ENCODE measurements at regions not wholly inside any gene's neighbourhood (a gene's known extent, or its start where the extent isn't known, plus 50 kb on each side); places are given as distances from the start of the nearest gene placed in this dataset.
"Not testable (repeated sequence)": the region's sequence is repeated elsewhere in the genome, so short reads cannot be mapped to it uniquely, and the experiment has no call there.

- 88 to 94% methylated on average over 2 of the region's 2 CpGs for WGBS, 2 donors
- ATAC-seq (ENCODE audit: low FRiP score) (no peak), DNase-seq (no peak)
- Histone ChIP-seq H3K27me3 (ENCODE audit: control insufficient read depth in 1 of 2, insufficient read depth in 2 of 2, low read length in 1 of 2) (no peaks in the 10 kb centered on the region), H3K27ac (ENCODE audit: low read depth in 1 of 2, low read length in 2 of 2) (no peak overlapping the region), H3K4me3 (ENCODE audit: low read length in 2 of 2) (no peak overlapping the region), H3K36me3 (ENCODE audit: control insufficient read depth in 1 of 2, insufficient read depth in 2 of 2, low read length in 1 of 2) (no peaks in the 10 kb centered on the region), H3K4me1 (ENCODE audit: control insufficient read depth in 1 of 2, insufficient read depth in 2 of 2, low read length in 2 of 2) (no peaks in the 10 kb centered on the region), H3K9me3 (ENCODE audit: control insufficient read depth, low read length) (no peaks in the 10 kb centered on the region)
- intact Hi-C loops (cut with DNase I) = no loop called here
These were observed 255.3 kb upstream of the GJE1 start for GRCh38 chr6:141877275-141877983.

DNA sequence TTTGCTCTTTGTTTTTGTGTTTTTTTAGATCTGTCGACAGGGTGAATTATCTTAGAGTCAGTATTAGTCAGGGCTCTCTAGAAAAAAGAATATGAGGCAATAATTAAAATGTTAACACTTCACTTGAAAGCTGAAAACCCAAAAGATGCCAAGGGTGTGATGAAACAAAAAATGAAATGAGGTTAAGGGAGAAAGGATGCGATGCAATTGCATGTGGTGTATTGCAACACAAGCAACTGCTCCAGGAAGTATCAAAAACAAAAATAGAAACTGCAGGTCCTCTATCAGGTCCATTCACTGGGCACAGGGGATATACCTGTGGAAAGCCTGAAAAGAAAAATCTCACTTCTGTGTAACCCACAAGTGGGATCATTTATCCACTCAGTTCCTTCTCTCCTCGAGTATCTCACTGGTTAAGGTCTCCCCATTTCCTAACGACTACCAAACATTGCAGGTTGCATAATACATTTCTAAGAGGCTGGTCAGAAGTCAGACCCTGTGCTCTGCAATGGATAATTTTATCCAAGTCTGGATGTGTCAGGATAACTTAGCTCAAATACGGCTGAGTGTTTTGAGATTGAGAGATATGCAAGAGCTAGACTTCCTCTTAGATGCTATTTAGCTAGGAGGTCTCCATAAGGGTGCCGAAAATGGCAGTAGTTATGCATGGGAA lies 257.7 kb upstream of the GJE1 start:
- H3K36me3 ChIP-seq (ENCODE audit: control insufficient read depth in 1 of 2, insufficient read depth in 2 of 2, low read length in 1 of 2) = no peaks in the 10 kb centered on the region
- intact Hi-C loops (cut with DNase I) = no loop called here
- H3K27ac ChIP-seq (ENCODE audit: low read depth in 1 of 2, low read length in 2 of 2) = no peak overlapping the region
- H3K4me3 ChIP-seq (ENCODE audit: low read length in 2 of 2) = no peak overlapping the region
- no peaks in the 10 kb centered on the region for H3K9me3 ChIP-seq (ENCODE audit: control insufficient read depth, low read length)
- 68 to 74% methylated on average over 6 of the region's 6 CpGs for WGBS, 2 donors
- no peaks in the 10 kb centered on the region for H3K27me3 ChIP-seq (ENCODE audit: control insufficient read depth in 1 of 2, insufficient read depth in 2 of 2, low read length in 1 of 2)
- no peak for ATAC-seq (ENCODE audit: low FRiP score)
- DNase-seq = no peak
- H3K4me1 ChIP-seq (ENCODE audit: control insufficient read depth in 1 of 2, insufficient read depth in 2 of 2, low read length in 2 of 2) = no peaks in the 10 kb centered on the region

DNA sequence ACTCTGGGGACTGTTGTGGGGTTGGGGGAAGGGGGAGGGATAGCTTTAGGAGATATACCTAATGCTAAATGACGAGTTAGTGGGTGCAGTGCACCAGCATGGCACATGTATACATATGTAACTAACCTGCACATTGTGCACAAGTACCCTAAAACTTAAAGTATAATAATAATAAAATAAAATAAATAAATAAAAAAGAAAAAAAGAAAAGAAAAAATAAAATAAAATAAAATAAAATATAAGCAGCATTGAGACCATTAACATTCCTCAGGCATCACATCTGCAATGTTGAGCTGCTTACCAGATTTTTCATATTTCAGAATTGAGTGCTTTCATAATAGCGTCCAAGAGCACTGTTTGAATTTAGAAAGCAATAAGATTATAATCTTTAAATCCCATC lies 263.2 kb upstream of the GJE1 start:
- ATAC-seq (ENCODE audit: low FRiP score); intact Hi-C loops (cut with DNase I); H3K4me3 ChIP-seq (ENCODE audit: low read length in 2 of 2); H3K27me3 ChIP-seq (ENCODE audit: control insufficient read depth in 1 of 2, insufficient read depth in 2 of 2, low read length in 1 of 2); DNase-seq; H3K9me3 ChIP-seq (ENCODE audit: control insufficient read depth, low read length); H3K27ac ChIP-seq (ENCODE audit: low read depth in 1 of 2, low read length in 2 of 2); H3K36me3 ChIP-seq (ENCODE audit: control insufficient read depth in 1 of 2, insufficient read depth in 2 of 2, low read length in 1 of 2); H3K4me1 ChIP-seq (ENCODE audit: control insufficient read depth in 1 of 2, insufficient read depth in 2 of 2, low read length in 2 of 2): not testable (repeated sequence)
- WGBS, 2 donors = 81 to 89% methylated on average over 2 of the region's 2 CpGs

DNA sequence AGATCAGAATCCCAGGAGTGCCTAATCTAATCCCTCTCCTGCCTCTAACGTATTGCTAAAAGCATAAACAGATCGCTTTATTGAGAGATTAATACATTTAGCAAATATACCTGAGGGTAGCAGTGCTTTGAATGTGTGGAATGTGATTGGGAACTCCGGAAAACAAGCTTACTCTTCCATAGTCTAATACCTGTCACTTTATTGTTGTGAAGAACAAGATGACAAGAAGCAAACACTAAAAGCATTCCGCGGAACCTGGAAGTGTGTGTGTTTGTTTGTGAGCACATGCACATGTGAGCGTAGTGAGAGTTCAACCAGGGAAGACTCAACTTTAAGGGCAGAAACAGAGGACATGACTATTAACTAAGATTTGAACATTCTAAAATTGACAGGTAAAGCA lies 265.0 kb upstream of the GJE1 start:
- no peak overlapping the region for H3K27ac ChIP-seq (ENCODE audit: low read depth in 1 of 2, low read length in 2 of 2)
- H3K4me1 ChIP-seq (ENCODE audit: control insufficient read depth in 1 of 2, insufficient read depth in 2 of 2, low read length in 2 of 2) = no peaks in the 10 kb centered on the region
- no peaks in the 10 kb centered on the region for H3K27me3 ChIP-seq (ENCODE audit: control insufficient read depth in 1 of 2, insufficient read depth in 2 of 2, low read length in 1 of 2)
- no peaks in the 10 kb centered on the region for H3K9me3 ChIP-seq (ENCODE audit: control insufficient read depth, low read length)
- no peaks in the 10 kb centered on the region for H3K36me3 ChIP-seq (ENCODE audit: control insufficient read depth in 1 of 2, insufficient read depth in 2 of 2, low read length in 1 of 2)
- WGBS, 2 donors = 91 to 95% methylated on average over 6 of the region's 6 CpGs
- intact Hi-C loops (cut with DNase I) = no loop called here
- ATAC-seq (ENCODE audit: low FRiP score) = no peak
- DNase-seq = no peak
- H3K4me3 ChIP-seq (ENCODE audit: low read length in 2 of 2) = no peak overlapping the region

- 6% methylated on average over 2 of the region's 2 CpGs for WGBS, 2 donors
- Histone ChIP-seq H3K4me1 (ENCODE audit: control insufficient read depth in 1 of 2, insufficient read depth in 2 of 2, low read length in 2 of 2) (no peaks in the 10 kb centered on the region), H3K36me3 (ENCODE audit: control insufficient read depth in 1 of 2, insufficient read depth in 2 of 2, low read length in 1 of 2) (no peaks in the 10 kb centered on the region), H3K4me3 (ENCODE audit: low read length in 2 of 2) (no peak overlapping the region), H3K9me3 (ENCODE audit: control insufficient read depth, low read length) (no peaks in the 10 kb centered on the region), H3K27me3 (ENCODE audit: control insufficient read depth in 1 of 2, insufficient read depth in 2 of 2, low read length in 1 of 2) (no peaks in the 10 kb centered on the region), H3K27ac (ENCODE audit: low read depth in 1 of 2, low read length in 2 of 2) (no peak overlapping the region)
- intact Hi-C loops (cut with DNase I) = no loop called here
- DNase-seq (no peak), ATAC-seq (ENCODE audit: low FRiP score) (no peak)
These were observed 265.8 kb upstream of the GJE1 start for GRCh38 chr6:141866731-141867497.

GRCh38 chr6:141851063-141851462 lies 281.7 kb upstream of the GJE1 start:
- intact Hi-C loops (cut with DNase I) = no loop called here
- no peak overlapping the region for H3K4me3 ChIP-seq (ENCODE audit: low read length in 2 of 2)
- no peak overlapping the region for H3K27ac ChIP-seq (ENCODE audit: low read depth in 1 of 2, low read length in 2 of 2)
- DNase-seq = no peak
- H3K36me3 ChIP-seq (ENCODE audit: control insufficient read depth in 1 of 2, insufficient read depth in 2 of 2, low read length in 1 of 2) = no peaks in the 10 kb centered on the region
- H3K9me3 ChIP-seq (ENCODE audit: control insufficient read depth, low read length) = no peaks in the 10 kb centered on the region
- H3K4me1 ChIP-seq (ENCODE audit: control insufficient read depth in 1 of 2, insufficient read depth in 2 of 2, low read length in 2 of 2) = no peaks in the 10 kb centered on the region
- no peaks in the 10 kb centered on the region for H3K27me3 ChIP-seq (ENCODE audit: control insufficient read depth in 1 of 2, insufficient read depth in 2 of 2, low read length in 1 of 2)
- ATAC-seq (ENCODE audit: low FRiP score) = no peak
- 79 to 80% methylated on average over 3 of the region's 3 CpGs for WGBS, 2 donors

- DNase-seq (no peak), ATAC-seq (ENCODE audit: low FRiP score) (no peak)
- Histone ChIP-seq H3K4me1 (ENCODE audit: control insufficient read depth in 1 of 2, insufficient read depth in 2 of 2, low read length in 2 of 2) (no peaks in the 10 kb centered on the region), H3K27ac (ENCODE audit: low read depth in 1 of 2, low read length in 2 of 2) (no peak overlapping the region), H3K9me3 (ENCODE audit: control insufficient read depth, low read length) (no peaks in the 10 kb centered on the region), H3K36me3 (ENCODE audit: control insufficient read depth in 1 of 2, insufficient read depth in 2 of 2, low read length in 1 of 2) (no peaks in the 10 kb centered on the region), H3K27me3 (ENCODE audit: control insufficient read depth in 1 of 2, insufficient read depth in 2 of 2, low read length in 1 of 2) (no peaks in the 10 kb centered on the region), H3K4me3 (ENCODE audit: low read length in 2 of 2) (no peak overlapping the region)
- intact Hi-C loops (cut with DNase I) = no loop called here
- 83 to 85% methylated on average over 6 of the region's 6 CpGs for WGBS, 2 donors
These were observed 284.5 kb upstream of the GJE1 start for GRCh38 chr6:141848029-141848890.

DNA sequence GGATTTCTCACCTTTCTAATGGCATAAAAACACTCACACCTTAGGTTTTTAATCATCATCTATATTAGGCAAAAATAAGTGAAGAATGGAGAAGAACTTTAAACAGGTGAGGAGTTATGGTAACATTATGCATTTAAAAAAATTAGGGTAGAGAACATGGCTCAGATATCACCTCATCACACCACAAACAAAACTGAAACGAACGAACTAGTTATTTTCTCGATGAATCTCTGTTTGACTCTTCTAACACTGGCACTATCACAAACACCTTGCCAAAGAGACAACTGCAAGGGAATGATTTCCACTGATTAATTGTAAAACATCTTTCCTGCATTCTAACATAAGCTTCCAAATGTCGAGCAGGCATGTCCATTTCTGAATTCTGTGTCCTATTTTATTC lies 286.1 kb upstream of the GJE1 start:
- Histone ChIP-seq H3K36me3 (ENCODE audit: control insufficient read depth in 1 of 2, insufficient read depth in 2 of 2, low read length in 1 of 2) (no peaks in the 10 kb centered on the region), H3K27me3 (ENCODE audit: control insufficient read depth in 1 of 2, insufficient read depth in 2 of 2, low read length in 1 of 2) (no peaks in the 10 kb centered on the region), H3K27ac (ENCODE audit: low read depth in 1 of 2, low read length in 2 of 2) (no peak overlapping the region), H3K9me3 (ENCODE audit: control insufficient read depth, low read length) (no peaks in the 10 kb centered on the region), H3K4me1 (ENCODE audit: control insufficient read depth in 1 of 2, insufficient read depth in 2 of 2, low read length in 2 of 2) (no peaks in the 10 kb centered on the region), H3K4me3 (ENCODE audit: low read length in 2 of 2) (no peak overlapping the region)
- ATAC-seq (ENCODE audit: low FRiP score) = no peak
- no peak for DNase-seq
- intact Hi-C loops (cut with DNase I) = no loop called here
- 89 to 90% methylated on average over 4 of the region's 4 CpGs for WGBS, 2 donors
